ENCODE measurements at regions not wholly inside any gene's neighbourhood (a gene's known extent, or its start where the extent isn't known, plus 50 kb on each side); places are given as distances from the start of the nearest gene placed in this dataset.

DNA sequence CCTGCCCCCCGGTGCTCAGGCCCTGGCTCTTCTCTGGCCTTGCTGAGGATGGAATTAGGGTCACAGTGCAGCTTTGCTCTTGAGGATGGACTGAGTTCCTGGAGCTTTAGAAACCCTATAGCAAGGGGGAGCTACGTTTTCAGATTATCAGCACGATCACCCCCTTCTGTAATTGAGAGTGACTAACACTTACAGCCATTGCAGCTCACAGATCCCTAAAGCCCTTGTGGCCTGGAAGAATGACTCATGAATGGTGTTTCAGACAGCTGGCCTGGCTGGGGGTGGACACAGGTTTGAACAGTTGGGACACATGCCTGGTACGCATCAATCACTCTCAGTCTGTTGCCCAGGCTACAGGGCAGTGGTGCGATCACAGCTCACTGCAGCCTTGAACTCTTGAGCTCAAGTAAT, 79.7 kb upstream of the IGFBP5 start:
- WGBS (ENCODE audit: insufficient coverage): 100% methylated on average over 4 of the region's 5 CpGs
- Histone ChIP-seq H3K27ac (ENCODE audit: insufficient read depth in 1 of 2, low read depth in 1 of 2, low read length in 2 of 2, poor library complexity in 1 of 2, severe bottlenecking in 2 of 2) (no peak overlapping the region), H3K4me1 (ENCODE audit: control extremely low read depth in 1 of 4, control insufficient read depth in 4 of 4, insufficient read depth in 4 of 4, low read length in 3 of 4) (peaks cover 0 to 28% (median 18%) of the 10 kb centered on the region in 4 experiments), H3K9me3 (ENCODE audit: control extremely low read depth in 1 of 5, control insufficient read depth in 4 of 5, insufficient read depth in 2 of 5, low read depth in 1 of 5, low read length in 4 of 5) (peaks cover 0 to 6% (median 0%) of the 10 kb centered on the region in 5 experiments), H3K4me3 (ENCODE audit: control insufficient read depth in 1 of 7, extremely low read depth in 1 of 7, insufficient read depth in 4 of 7, low read depth in 2 of 7, low read length in 6 of 7) (no peak overlapping the region), H3K27me3 (replicated peaks in 2 of 5; ENCODE audit: control insufficient read depth in 4 of 5, insufficient read depth in 5 of 5, low read length in 4 of 5) (no peaks in the 10 kb centered on the region), H3K36me3 (ENCODE audit: control insufficient read depth in 4 of 4, insufficient read depth in 4 of 4, low read length in 3 of 4) (no peaks in the 10 kb centered on the region)
- DNase-seq: peak in 2 of 3 donors; percentile 54 to 73
- ChIA-PET POLR2A (no interaction called here), CTCF (interaction anchor here (1.1 to 1.4 kb wide), 2 partner anchors 9 to 21 kb away, joined by 4 read pairs; no protein-coding TSS in a partner anchor)

DNA sequence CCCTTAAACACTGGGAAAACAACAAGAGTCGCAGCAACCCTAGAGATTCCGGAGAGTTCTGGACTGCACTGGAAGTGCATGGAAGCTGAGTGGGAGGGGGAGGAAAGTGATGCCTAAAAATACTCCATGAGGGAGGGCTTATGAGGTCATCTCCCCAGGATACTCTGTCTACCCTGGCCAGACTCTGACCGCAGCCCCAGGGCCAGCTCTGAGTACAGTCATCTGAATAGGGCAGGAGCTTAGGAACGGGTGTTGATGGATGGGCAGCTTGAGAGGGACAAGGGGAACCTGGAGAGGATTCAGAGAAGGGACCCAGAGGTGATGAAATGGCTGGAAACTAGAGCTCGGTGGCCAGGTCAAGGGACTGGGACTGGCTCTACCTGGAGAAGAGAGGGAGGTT, 79.3 kb upstream of the IGFBP5 start:
- CTCF ChIA-PET: interaction anchor here (0.9 to 1.4 kb wide), 3 partner anchors 9 to 21 kb away, joined by 3 to 4 read pairs (median 4); no protein-coding TSS in a partner anchor
- peaks cover 0 to 6% (median 0%) of the 10 kb centered on the region in 5 experiments for H3K9me3 ChIP-seq (ENCODE audit: control extremely low read depth in 1 of 5, control insufficient read depth in 4 of 5, insufficient read depth in 2 of 5, low read depth in 1 of 5, low read length in 4 of 5)
- POLR2A ChIA-PET: no interaction called here
- no peak overlapping the region for H3K27ac ChIP-seq (ENCODE audit: insufficient read depth in 1 of 2, low read depth in 1 of 2, low read length in 2 of 2, poor library complexity in 1 of 2, severe bottlenecking in 2 of 2)
- no peak overlapping the region for H3K4me3 ChIP-seq (ENCODE audit: control insufficient read depth in 1 of 7, extremely low read depth in 1 of 7, insufficient read depth in 4 of 7, low read depth in 2 of 7, low read length in 6 of 7)
- DNase-seq: no peak
- H3K4me1 ChIP-seq (ENCODE audit: control extremely low read depth in 1 of 4, control insufficient read depth in 4 of 4, insufficient read depth in 4 of 4, low read length in 3 of 4): peaks cover 0 to 28% (median 18%) of the 10 kb centered on the region in 4 experiments
- H3K27me3 ChIP-seq (replicated peaks in 2 of 5; ENCODE audit: control insufficient read depth in 4 of 5, insufficient read depth in 5 of 5, low read length in 4 of 5): no peaks in the 10 kb centered on the region
- H3K36me3 ChIP-seq (ENCODE audit: control insufficient read depth in 4 of 4, insufficient read depth in 4 of 4, low read length in 3 of 4): no peaks in the 10 kb centered on the region
- 94% methylated on average over 5 of the region's 5 CpGs for WGBS (ENCODE audit: insufficient coverage)

DNA sequence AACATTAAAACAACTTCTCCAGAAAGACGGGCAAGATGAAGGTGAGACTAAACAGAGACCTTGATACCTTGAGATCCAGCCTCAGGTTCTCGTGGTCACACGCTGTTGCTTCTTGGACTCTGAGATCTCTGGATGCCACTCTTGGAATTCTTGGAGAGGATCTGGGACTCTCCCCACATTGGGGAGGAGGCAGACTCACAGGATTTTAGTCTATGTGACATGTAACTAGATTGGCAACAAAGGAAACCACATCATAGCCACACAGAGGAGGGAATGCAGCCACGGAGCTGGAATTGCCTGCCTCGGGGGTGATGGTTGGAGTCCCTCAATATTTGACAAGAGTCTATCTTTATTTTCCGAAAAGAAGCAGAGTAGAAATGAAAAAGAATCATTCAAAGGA, 78.8 kb upstream of the IGFBP5 start:
- CTCF ChIA-PET: interaction anchor here (0.9 to 1.1 kb wide), 2 partner anchors 8 to 15 kb away, joined by 3 to 4 read pairs; no protein-coding TSS in a partner anchor
- no peak overlapping the region for H3K27ac ChIP-seq (ENCODE audit: insufficient read depth in 1 of 2, low read depth in 1 of 2, low read length in 2 of 2, poor library complexity in 1 of 2, severe bottlenecking in 2 of 2)
- H3K36me3 ChIP-seq (ENCODE audit: control insufficient read depth in 4 of 4, insufficient read depth in 4 of 4, low read length in 3 of 4): no peaks in the 10 kb centered on the region
- peaks cover 0 to 28% (median 18%) of the 10 kb centered on the region in 4 experiments for H3K4me1 ChIP-seq (ENCODE audit: control extremely low read depth in 1 of 4, control insufficient read depth in 4 of 4, insufficient read depth in 4 of 4, low read length in 3 of 4)
- peaks cover 0 to 6% (median 0%) of the 10 kb centered on the region in 5 experiments for H3K9me3 ChIP-seq (ENCODE audit: control extremely low read depth in 1 of 5, control insufficient read depth in 4 of 5, insufficient read depth in 2 of 5, low read depth in 1 of 5, low read length in 4 of 5)
- POLR2A ChIA-PET: no interaction called here
- H3K27me3 ChIP-seq (replicated peaks in 2 of 5; ENCODE audit: control insufficient read depth in 4 of 5, insufficient read depth in 5 of 5, low read length in 4 of 5): no peaks in the 10 kb centered on the region
- no peak overlapping the region for H3K4me3 ChIP-seq (ENCODE audit: control insufficient read depth in 1 of 7, extremely low read depth in 1 of 7, insufficient read depth in 4 of 7, low read depth in 2 of 7, low read length in 6 of 7)
- no peak for DNase-seq
- WGBS (ENCODE audit: insufficient coverage): 98% methylated on average over 4 of the region's 6 CpGs

- Histone ChIP-seq H3K4me3 (ENCODE audit: control insufficient read depth in 1 of 7, extremely low read depth in 1 of 7, insufficient read depth in 4 of 7, low read depth in 2 of 7, low read length in 6 of 7) (peak overlapping the region in 3 of 7 experiments; percentile 2 to 8 (median 7)), H3K4me1 (ENCODE audit: control extremely low read depth in 1 of 4, control insufficient read depth in 4 of 4, insufficient read depth in 4 of 4, low read length in 3 of 4) (peaks cover 0 to 28% (median 18%) of the 10 kb centered on the region in 4 experiments), H3K27me3 (replicated peaks in 2 of 5; ENCODE audit: control insufficient read depth in 4 of 5, insufficient read depth in 5 of 5, low read length in 4 of 5) (no peaks in the 10 kb centered on the region), H3K9me3 (ENCODE audit: control extremely low read depth in 1 of 5, control insufficient read depth in 4 of 5, insufficient read depth in 2 of 5, low read depth in 1 of 5, low read length in 4 of 5) (peaks cover 0 to 6% (median 0%) of the 10 kb centered on the region in 5 experiments), H3K27ac (ENCODE audit: insufficient read depth in 1 of 2, low read depth in 1 of 2, low read length in 2 of 2, poor library complexity in 1 of 2, severe bottlenecking in 2 of 2) (no peak overlapping the region), H3K36me3 (ENCODE audit: control insufficient read depth in 4 of 4, insufficient read depth in 4 of 4, low read length in 3 of 4) (no peaks in the 10 kb centered on the region)
- WGBS (ENCODE audit: insufficient coverage): 12% methylated on average over 8 of the region's 8 CpGs
- peak; percentile 47 to 77 (median 72) for DNase-seq
- CTCF ChIA-PET: no interaction called here
- POLR2A ChIA-PET: no interaction called here
Measured at GRCh38 chr2:216773072-216773471, 77.7 kb upstream of the IGFBP5 start.

DNA sequence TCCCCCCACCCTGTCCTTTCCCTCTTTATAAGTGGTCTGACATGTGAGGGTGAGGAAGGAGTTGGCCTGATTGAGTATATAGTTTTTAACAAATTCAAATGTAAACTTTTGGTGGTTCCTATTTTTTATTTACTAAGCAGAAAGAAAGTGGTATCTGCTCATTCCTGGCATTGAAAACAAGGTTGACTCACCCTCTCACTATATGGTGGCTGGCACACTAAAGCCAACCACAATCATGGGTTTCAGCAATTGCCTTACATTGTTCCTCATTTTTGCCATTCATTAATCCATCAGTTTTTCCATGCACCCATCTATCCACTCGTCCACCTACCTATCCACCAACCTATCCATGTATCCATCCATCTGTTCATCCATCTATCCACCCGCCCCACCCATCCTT, 75.4 kb upstream of the IGFBP5 start:
- Histone ChIP-seq H3K4me3 (ENCODE audit: control insufficient read depth in 1 of 7, extremely low read depth in 1 of 7, insufficient read depth in 4 of 7, low read depth in 2 of 7, low read length in 6 of 7) (no peak overlapping the region), H3K9me3 (ENCODE audit: control extremely low read depth in 1 of 5, control insufficient read depth in 4 of 5, insufficient read depth in 2 of 5, low read depth in 1 of 5, low read length in 4 of 5) (peaks cover 0 to 6% (median 0%) of the 10 kb centered on the region in 5 experiments), H3K4me1 (ENCODE audit: control extremely low read depth in 1 of 4, control insufficient read depth in 4 of 4, insufficient read depth in 4 of 4, low read length in 3 of 4) (peaks cover 0 to 25% (median 17%) of the 10 kb centered on the region in 4 experiments), H3K27ac (ENCODE audit: insufficient read depth in 1 of 2, low read depth in 1 of 2, low read length in 2 of 2, poor library complexity in 1 of 2, severe bottlenecking in 2 of 2) (no peak overlapping the region), H3K27me3 (replicated peaks in 2 of 5; ENCODE audit: control insufficient read depth in 4 of 5, insufficient read depth in 5 of 5, low read length in 4 of 5) (no peaks in the 10 kb centered on the region), H3K36me3 (ENCODE audit: control insufficient read depth in 4 of 4, insufficient read depth in 4 of 4, low read length in 3 of 4) (no peaks in the 10 kb centered on the region)
- 80% methylated on average over 1 of the region's 2 CpGs for WGBS (ENCODE audit: insufficient coverage)
- DNase-seq: peak; percentile 23 to 83 (median 76)
- ChIA-PET POLR2A (no interaction called here), CTCF (interaction anchor here (0.6 to 1.2 kb wide), 3 partner anchors 11 to 73 kb away, joined by 3 read pairs; no protein-coding TSS in a partner anchor)

- no peak for DNase-seq
- Histone ChIP-seq H3K27ac (ENCODE audit: insufficient read depth in 1 of 2, low read depth in 1 of 2, low read length in 2 of 2, poor library complexity in 1 of 2, severe bottlenecking in 2 of 2) (no peak overlapping the region), H3K4me3 (ENCODE audit: control insufficient read depth in 1 of 7, extremely low read depth in 1 of 7, insufficient read depth in 4 of 7, low read depth in 2 of 7, low read length in 6 of 7) (no peak overlapping the region), H3K36me3 (ENCODE audit: control insufficient read depth in 4 of 4, insufficient read depth in 4 of 4, low read length in 3 of 4) (no peaks in the 10 kb centered on the region), H3K4me1 (ENCODE audit: control extremely low read depth in 1 of 4, control insufficient read depth in 4 of 4, insufficient read depth in 4 of 4, low read length in 3 of 4) (peaks cover 0 to 30% (median 20%) of the 10 kb centered on the region in 4 experiments), H3K27me3 (replicated peaks in 2 of 5; ENCODE audit: control insufficient read depth in 4 of 5, insufficient read depth in 5 of 5, low read length in 4 of 5) (no peaks in the 10 kb centered on the region), H3K9me3 (ENCODE audit: control extremely low read depth in 1 of 5, control insufficient read depth in 4 of 5, insufficient read depth in 2 of 5, low read depth in 1 of 5, low read length in 4 of 5) (peaks cover 0 to 6% (median 0%) of the 10 kb centered on the region in 5 experiments)
- CTCF ChIA-PET: interaction anchor here (0.6 to 1.2 kb wide), 2 partner anchors 10 to 22 kb away, joined by 3 read pairs; no protein-coding TSS in a partner anchor
- POLR2A ChIA-PET: no interaction called here
- WGBS (ENCODE audit: insufficient coverage): 50% methylated on average over 2 of the region's 3 CpGs
Measured at GRCh38 chr2:216770050-216770449, 74.7 kb upstream of the IGFBP5 start.

DNA sequence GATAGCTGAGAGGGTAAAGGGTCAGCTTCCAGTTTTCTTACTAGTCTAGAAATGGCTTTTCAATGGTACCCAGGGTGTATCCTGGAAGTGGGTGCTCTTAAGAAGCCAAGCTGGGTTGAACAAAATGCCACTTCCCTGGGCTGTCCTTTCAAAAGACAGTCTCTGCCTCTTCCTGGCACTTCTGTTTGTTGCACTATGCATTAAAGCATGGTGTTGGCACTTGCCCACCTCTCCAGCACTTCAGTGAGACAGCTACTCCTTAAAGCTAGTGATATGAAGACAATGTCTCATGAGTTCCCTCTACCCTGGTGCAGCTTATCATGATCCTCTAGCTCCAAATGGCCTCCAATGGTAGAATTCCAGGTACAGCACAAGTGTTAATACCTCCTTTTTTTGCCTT, 74.3 kb upstream of the IGFBP5 start:
- DNase-seq: no peak
- Histone ChIP-seq H3K36me3 (ENCODE audit: control insufficient read depth in 4 of 4, insufficient read depth in 4 of 4, low read length in 3 of 4) (no peaks in the 10 kb centered on the region), H3K27ac (ENCODE audit: insufficient read depth in 1 of 2, low read depth in 1 of 2, low read length in 2 of 2, poor library complexity in 1 of 2, severe bottlenecking in 2 of 2) (no peak overlapping the region), H3K4me3 (ENCODE audit: control insufficient read depth in 1 of 7, extremely low read depth in 1 of 7, insufficient read depth in 4 of 7, low read depth in 2 of 7, low read length in 6 of 7) (no peak overlapping the region), H3K4me1 (ENCODE audit: control extremely low read depth in 1 of 4, control insufficient read depth in 4 of 4, insufficient read depth in 4 of 4, low read length in 3 of 4) (peaks cover 0 to 30% (median 20%) of the 10 kb centered on the region in 4 experiments), H3K9me3 (ENCODE audit: control extremely low read depth in 1 of 5, control insufficient read depth in 4 of 5, insufficient read depth in 2 of 5, low read depth in 1 of 5, low read length in 4 of 5) (peaks cover 0 to 6% (median 0%) of the 10 kb centered on the region in 5 experiments), H3K27me3 (replicated peaks in 2 of 5; ENCODE audit: control insufficient read depth in 4 of 5, insufficient read depth in 5 of 5, low read length in 4 of 5) (no peaks in the 10 kb centered on the region)
- ChIA-PET CTCF (interaction anchor here (1.2 kb wide), 1 partner anchor 10 kb away, joined by 3 read pairs; no protein-coding TSS in a partner anchor), POLR2A (no interaction called here)

All from common myeloid progenitor, CD34-positive (primary cell).